ENCODE measurements at regions not wholly inside any gene's neighbourhood (a gene's known extent, or its start where the extent isn't known, plus 50 kb on each side); places are given as distances from the start of the nearest gene placed in this dataset.

DNA sequence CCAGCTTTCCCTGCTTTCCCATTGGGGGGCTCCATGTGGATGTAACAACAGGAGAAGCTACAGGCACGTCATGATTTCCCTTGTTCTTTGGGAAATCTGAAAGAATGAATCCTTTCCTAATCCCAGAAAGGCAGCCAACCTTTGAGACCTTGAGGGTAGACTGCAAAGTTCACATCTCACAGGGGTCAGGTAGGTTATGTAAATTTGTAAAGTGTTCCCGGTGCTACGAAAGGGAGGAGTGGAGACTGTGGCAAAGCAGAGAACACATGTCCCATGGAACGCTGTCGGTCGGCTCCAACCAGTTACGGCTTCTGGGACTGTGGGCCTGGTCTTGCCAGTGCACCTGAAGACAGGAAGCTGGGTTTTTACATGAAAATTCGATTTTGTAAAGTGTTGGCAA is 85.1 kb downstream of the RSPH3 start:
- Histone ChIP-seq H3K4me3 (replicated peaks in 1 of 4; ENCODE audit: control extremely low read depth in 1 of 4, insufficient read depth in 1 of 4, low read depth in 3 of 4, low read length in 4 of 4) (no peak overlapping the region), H3K79me2 (ENCODE audit: control insufficient read depth, insufficient read depth, low read length) (no peaks in the 10 kb centered on the region), H3K9ac (ENCODE audit: insufficient read depth, low read length) (no peak overlapping the region), H3K4me2 (ENCODE audit: extremely low read depth, insufficient read depth, low read length) (no peak overlapping the region), H3K36me3 (ENCODE audit: control insufficient read depth, insufficient read depth, low read length) (no peaks in the 10 kb centered on the region), H3K4me1 (ENCODE audit: control insufficient read depth, extremely low read depth, insufficient read depth, low read length) (no peaks in the 10 kb centered on the region), H3K9me3 (ENCODE audit: control insufficient read depth, insufficient read depth, low read depth, low read length) (no peaks in the 10 kb centered on the region), H3K27me3 (ENCODE audit: control insufficient read depth, insufficient read depth, low read length) (peaks cover 3% of the 10 kb centered on the region), H3K27ac (ENCODE audit: insufficient read depth, low read length) (no peak overlapping the region), H4K20me1 (ENCODE audit: control insufficient read depth, extremely low read depth, insufficient read depth, low read length) (no peaks in the 10 kb centered on the region), H2AFZ (ENCODE audit: low read length) (no peak overlapping the region)
- TF ChIP-seq, protein P1, sequence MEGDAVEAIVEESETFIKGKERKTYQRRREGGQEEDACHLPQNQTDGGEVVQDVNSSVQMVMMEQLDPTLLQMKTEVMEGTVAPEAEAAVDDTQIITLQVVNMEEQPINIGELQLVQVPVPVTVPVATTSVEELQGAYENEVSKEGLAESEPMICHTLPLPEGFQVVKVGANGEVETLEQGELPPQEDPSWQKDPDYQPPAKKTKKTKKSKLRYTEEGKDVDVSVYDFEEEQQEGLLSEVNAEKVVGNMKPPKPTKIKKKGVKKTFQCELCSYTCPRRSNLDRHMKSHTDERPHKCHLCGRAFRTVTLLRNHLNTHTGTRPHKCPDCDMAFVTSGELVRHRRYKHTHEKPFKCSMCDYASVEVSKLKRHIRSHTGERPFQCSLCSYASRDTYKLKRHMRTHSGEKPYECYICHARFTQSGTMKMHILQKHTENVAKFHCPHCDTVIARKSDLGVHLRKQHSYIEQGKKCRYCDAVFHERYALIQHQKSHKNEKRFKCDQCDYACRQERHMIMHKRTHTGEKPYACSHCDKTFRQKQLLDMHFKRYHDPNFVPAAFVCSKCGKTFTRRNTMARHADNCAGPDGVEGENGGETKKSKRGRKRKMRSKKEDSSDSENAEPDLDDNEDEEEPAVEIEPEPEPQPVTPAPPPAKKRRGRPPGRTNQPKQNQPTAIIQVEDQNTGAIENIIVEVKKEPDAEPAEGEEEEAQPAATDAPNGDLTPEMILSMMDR (conservative IDR thresholded peaks at IDR 0.05 in 1 of 2, IDR thresholded peaks at IDR 0.05 in 1 of 2; ENCODE audit: low read depth in 1 of 2, low read length in 2 of 2): no peak
- no peak for TF ChIP-seq EZH2 (IDR thresholded peaks at IDR 0.05; ENCODE audit: low read length, missing control alignments)
- DNase-seq (ENCODE audit: low read depth in 2 of 2): no peak

DNA sequence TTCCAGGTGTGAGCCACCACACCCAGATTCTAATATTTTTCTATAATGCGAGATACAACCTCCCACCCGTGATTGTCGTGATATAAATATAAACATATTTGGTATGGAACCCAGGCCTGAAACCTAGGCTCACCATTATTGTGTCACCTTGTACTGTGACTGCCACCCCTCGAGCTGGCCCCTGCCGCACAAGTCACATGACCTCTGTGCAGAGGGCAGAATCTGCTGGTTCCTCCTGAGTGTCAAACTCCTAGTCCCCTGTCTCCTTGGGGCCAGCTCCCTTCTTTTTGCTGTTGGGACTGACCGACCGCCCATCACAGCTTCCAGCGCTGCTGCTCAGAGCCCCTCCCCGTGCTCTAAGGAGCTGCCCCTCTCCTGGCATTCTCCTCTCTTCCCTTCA is 86.4 kb downstream of the RSPH3 start:
- Histone ChIP-seq H3K4me2 (ENCODE audit: extremely low read depth, insufficient read depth, low read length) (no peak overlapping the region), H3K4me3 (replicated peaks in 1 of 4; ENCODE audit: control extremely low read depth in 1 of 4, insufficient read depth in 1 of 4, low read depth in 3 of 4, low read length in 4 of 4) (no peak overlapping the region), H3K4me1 (ENCODE audit: control insufficient read depth, extremely low read depth, insufficient read depth, low read length) (no peaks in the 10 kb centered on the region), H3K27ac (ENCODE audit: insufficient read depth, low read length) (no peak overlapping the region), H3K36me3 (ENCODE audit: control insufficient read depth, insufficient read depth, low read length) (no peaks in the 10 kb centered on the region), H2AFZ (ENCODE audit: low read length) (no peak overlapping the region), H3K27me3 (ENCODE audit: control insufficient read depth, insufficient read depth, low read length) (peaks cover 3% of the 10 kb centered on the region), H3K9ac (ENCODE audit: insufficient read depth, low read length) (no peak overlapping the region), H3K9me3 (ENCODE audit: control insufficient read depth, insufficient read depth, low read depth, low read length) (no peaks in the 10 kb centered on the region), H4K20me1 (ENCODE audit: control insufficient read depth, extremely low read depth, insufficient read depth, low read length) (no peaks in the 10 kb centered on the region), H3K79me2 (ENCODE audit: control insufficient read depth, insufficient read depth, low read length) (no peaks in the 10 kb centered on the region)
- no peak for DNase-seq (ENCODE audit: low read depth in 2 of 2)
- TF ChIP-seq, protein P1 (conservative IDR thresholded peaks at IDR 0.05 in 1 of 2, IDR thresholded peaks at IDR 0.05 in 1 of 2; ENCODE audit: low read depth in 1 of 2, low read length in 2 of 2): no peak
- no peak for TF ChIP-seq EZH2 (IDR thresholded peaks at IDR 0.05; ENCODE audit: low read length, missing control alignments)

DNA sequence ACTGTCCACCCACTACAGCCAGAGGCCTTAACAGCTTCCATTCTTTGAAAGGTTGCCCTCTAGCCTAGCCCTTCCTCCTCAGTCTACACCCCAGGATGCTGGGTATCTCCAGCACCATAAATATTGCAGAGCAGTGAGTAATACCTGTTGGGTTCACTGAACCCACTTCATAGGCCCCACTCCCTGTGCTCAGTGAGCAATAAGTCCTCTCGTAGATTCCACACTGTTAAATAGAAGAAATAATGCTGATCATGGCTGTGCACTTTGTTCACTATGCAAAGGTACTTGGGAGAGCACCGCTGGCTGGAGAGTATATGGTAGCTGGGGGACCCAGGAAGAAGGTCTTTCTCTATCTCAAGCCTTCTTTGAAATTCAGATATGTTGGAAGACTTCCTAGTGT is 87.3 kb downstream of the RSPH3 start:
- H3K4me1 ChIP-seq (ENCODE audit: control insufficient read depth, extremely low read depth, insufficient read depth, low read length): no peaks in the 10 kb centered on the region
- H4K20me1 ChIP-seq (ENCODE audit: control insufficient read depth, extremely low read depth, insufficient read depth, low read length): no peaks in the 10 kb centered on the region
- no peak for DNase-seq (ENCODE audit: low read depth in 2 of 2)
- H3K27ac ChIP-seq (ENCODE audit: insufficient read depth, low read length): no peak overlapping the region
- no peak overlapping the region for H2AFZ ChIP-seq (ENCODE audit: low read length)
- H3K4me3 ChIP-seq (replicated peaks in 1 of 4; ENCODE audit: control extremely low read depth in 1 of 4, insufficient read depth in 1 of 4, low read depth in 3 of 4, low read length in 4 of 4): no peak overlapping the region
- TF ChIP-seq EZH2 (IDR thresholded peaks at IDR 0.05; ENCODE audit: low read length, missing control alignments): no peak
- TF ChIP-seq, protein P1 (conservative IDR thresholded peaks at IDR 0.05 in 1 of 2, IDR thresholded peaks at IDR 0.05 in 1 of 2; ENCODE audit: low read depth in 1 of 2, low read length in 2 of 2): no peak
- no peaks in the 10 kb centered on the region for H3K79me2 ChIP-seq (ENCODE audit: control insufficient read depth, insufficient read depth, low read length)
- H3K9ac ChIP-seq (ENCODE audit: insufficient read depth, low read length): no peak overlapping the region
- H3K4me2 ChIP-seq (ENCODE audit: extremely low read depth, insufficient read depth, low read length): no peak overlapping the region
- peaks cover 3% of the 10 kb centered on the region for H3K27me3 ChIP-seq (ENCODE audit: control insufficient read depth, insufficient read depth, low read length)
- no peaks in the 10 kb centered on the region for H3K36me3 ChIP-seq (ENCODE audit: control insufficient read depth, insufficient read depth, low read length)
- no peaks in the 10 kb centered on the region for H3K9me3 ChIP-seq (ENCODE audit: control insufficient read depth, insufficient read depth, low read depth, low read length)

All from fibroblast of lung (primary cell).